ENCODE measurements at regions not wholly inside any gene's neighbourhood (a gene's known extent, or its start where the extent isn't known, plus 50 kb on each side); places are given as distances from the start of the nearest gene placed in this dataset.

GRCh38 chr12:58988643-58989344, 68.5 kb upstream of the LRIG3 start:
- H4K20me1 ChIP-seq (ENCODE audit: control insufficient read depth, insufficient read depth, low read depth, low read length) = no peaks in the 10 kb centered on the region
- no peak overlapping the region for H3K4me3 ChIP-seq (ENCODE audit: low read length)
- no peaks in the 10 kb centered on the region for H3K9me2 ChIP-seq (replicated peaks; ENCODE audit: control insufficient read depth, low read length)
- no peak overlapping the region for H3K4me2 ChIP-seq (ENCODE audit: low read length)
- TF ChIP-seq CTCF (IDR thresholded peaks at IDR 0.05; ENCODE audit: low read depth, low read length, poor library complexity, severe bottlenecking) (no peak), EZH2phosphoT487 (IDR thresholded peaks at IDR 0.05; ENCODE audit: borderline replicate concordance, low read length) (no peak)
- H3K27ac ChIP-seq (ENCODE audit: low read depth, low read length) = no peak overlapping the region
- H3K9me3 ChIP-seq (ENCODE audit: control insufficient read depth, insufficient read depth, low read length) = no peaks in the 10 kb centered on the region
- no peaks in the 10 kb centered on the region for H3F3A ChIP-seq (ENCODE audit: control insufficient read depth, insufficient read depth)
- no peaks in the 10 kb centered on the region for H3K4me1 ChIP-seq (ENCODE audit: control insufficient read depth, low read length)
- no peaks in the 10 kb centered on the region for H3K79me2 ChIP-seq (ENCODE audit: control insufficient read depth, low read length)
- H3K36me3 ChIP-seq (ENCODE audit: control insufficient read depth, low read length) = no peaks in the 10 kb centered on the region
- H3K27me3 ChIP-seq (ENCODE audit: control insufficient read depth, low read length) = no peaks in the 10 kb centered on the region

GRCh38 chr12:58981961-58982360, 61.7 kb upstream of the LRIG3 start:
- Histone ChIP-seq H3K4me1 (ENCODE audit: control insufficient read depth, low read length) (no peaks in the 10 kb centered on the region), H3K4me3 (ENCODE audit: low read length) (no peak overlapping the region), H3K4me2 (ENCODE audit: low read length) (no peak overlapping the region), H3F3A (ENCODE audit: control insufficient read depth, insufficient read depth) (no peaks in the 10 kb centered on the region), H3K27ac (ENCODE audit: low read depth, low read length) (no peak overlapping the region), H3K9me3 (ENCODE audit: control insufficient read depth, insufficient read depth, low read length) (no peaks in the 10 kb centered on the region), H3K36me3 (ENCODE audit: control insufficient read depth, low read length) (no peaks in the 10 kb centered on the region), H3K79me2 (ENCODE audit: control insufficient read depth, low read length) (no peaks in the 10 kb centered on the region), H3K27me3 (ENCODE audit: control insufficient read depth, low read length) (no peaks in the 10 kb centered on the region), H3K9me2 (replicated peaks; ENCODE audit: control insufficient read depth, low read length) (no peaks in the 10 kb centered on the region), H4K20me1 (ENCODE audit: control insufficient read depth, insufficient read depth, low read depth, low read length) (no peaks in the 10 kb centered on the region)
- TF ChIP-seq EZH2phosphoT487 (IDR thresholded peaks at IDR 0.05; ENCODE audit: borderline replicate concordance, low read length) = no peak
- no peak for TF ChIP-seq CTCF (IDR thresholded peaks at IDR 0.05; ENCODE audit: low read depth, low read length, poor library complexity, severe bottlenecking)

GRCh38 chr12:58980768-58981167, 60.5 kb upstream of the LRIG3 start:
- H3K4me2 ChIP-seq (ENCODE audit: low read length) = no peak overlapping the region

More at GRCh38 chr12:58980768-58981167, 60.5 kb upstream of the LRIG3 start:
- Histone ChIP-seq H3K27ac (ENCODE audit: low read depth, low read length) (no peak overlapping the region), H4K20me1 (ENCODE audit: control insufficient read depth, insufficient read depth, low read depth, low read length) (no peaks in the 10 kb centered on the region), H3K9me3 (ENCODE audit: control insufficient read depth, insufficient read depth, low read length) (no peaks in the 10 kb centered on the region), H3K79me2 (ENCODE audit: control insufficient read depth, low read length) (no peaks in the 10 kb centered on the region), H3F3A (ENCODE audit: control insufficient read depth, insufficient read depth) (no peaks in the 10 kb centered on the region), H3K36me3 (ENCODE audit: control insufficient read depth, low read length) (no peaks in the 10 kb centered on the region), H3K4me3 (ENCODE audit: low read length) (no peak overlapping the region), H3K4me1 (ENCODE audit: control insufficient read depth, low read length) (no peaks in the 10 kb centered on the region), H3K27me3 (ENCODE audit: control insufficient read depth, low read length) (no peaks in the 10 kb centered on the region), H3K9me2 (replicated peaks; ENCODE audit: control insufficient read depth, low read length) (no peaks in the 10 kb centered on the region)
- TF ChIP-seq CTCF (IDR thresholded peaks at IDR 0.05; ENCODE audit: low read depth, low read length, poor library complexity, severe bottlenecking) = no peak
- no peak for TF ChIP-seq EZH2phosphoT487 (IDR thresholded peaks at IDR 0.05; ENCODE audit: borderline replicate concordance, low read length)
